ENCODE measurements at regions not wholly inside any gene's neighbourhood (a gene's known extent, or its start where the extent isn't known, plus 50 kb on each side); places are given as distances from the start of the nearest gene placed in this dataset.

DNA sequence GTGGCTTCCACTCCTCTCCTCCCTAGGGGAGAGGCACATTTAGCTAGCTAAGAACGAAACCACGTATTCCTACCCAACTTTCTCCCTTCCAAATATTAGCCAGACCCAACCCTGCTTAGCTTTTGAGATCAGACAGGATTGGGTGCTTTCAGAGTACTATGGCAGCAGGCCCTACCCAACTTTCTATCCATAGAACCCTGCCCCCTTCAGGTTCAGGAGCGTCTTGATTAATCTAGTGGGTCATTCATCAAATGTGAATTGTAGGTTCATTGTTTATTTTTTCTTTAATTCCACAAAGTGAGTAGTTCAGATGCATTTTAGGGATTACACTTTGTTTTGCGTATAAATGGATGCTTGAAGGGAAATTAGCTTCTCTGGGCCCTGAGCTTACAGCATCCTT is 188.3 kb downstream of the MIB1 start:
- H3K4me1 Mint-ChIP-seq = no peaks in the 10 kb centered on the region
- H3K36me3 Mint-ChIP-seq (ENCODE audit: low read depth) = no peaks in the 10 kb centered on the region
- H3K27ac Mint-ChIP-seq = no peak overlapping the region
- POLR2A ChIA-PET = no interaction called here
- H3K9me3 Mint-ChIP-seq = no peaks in the 10 kb centered on the region
- H3K4me3 Mint-ChIP-seq = no peak overlapping the region
- DNase-seq = no peak
- H3K27me3 Mint-ChIP-seq = peaks cover 9% of the 10 kb centered on the region
- CTCF ChIA-PET = no interaction called here

DNA sequence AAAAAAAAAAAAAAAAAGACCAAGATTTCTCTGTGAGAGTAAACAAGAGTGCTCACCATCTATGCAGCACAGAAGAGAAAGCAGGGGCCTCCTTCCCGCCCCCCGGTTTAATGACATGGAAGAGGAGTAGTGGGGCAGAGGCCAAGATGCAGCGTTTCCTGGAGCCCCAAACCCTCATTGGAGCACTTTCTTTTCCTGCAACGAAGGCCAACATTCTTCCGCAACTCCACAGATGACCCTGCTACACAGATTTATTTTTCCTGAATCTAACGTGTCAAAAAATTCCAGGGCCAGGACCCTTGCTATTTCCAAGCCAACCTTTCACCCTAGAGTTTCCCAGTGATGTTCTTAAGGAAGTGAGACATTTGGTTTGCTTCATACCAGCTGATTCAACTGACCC is 189.6 kb downstream of the MIB1 start:
- POLR2A ChIA-PET = no interaction called here
- Mint-ChIP-seq H3K36me3 (ENCODE audit: low read depth) (no peaks in the 10 kb centered on the region), H3K4me3 (no peak overlapping the region), H3K4me1 (no peaks in the 10 kb centered on the region), H3K27me3 (peaks cover 7% of the 10 kb centered on the region), H3K9me3 (no peaks in the 10 kb centered on the region), H3K27ac (no peak overlapping the region)
- no peak for DNase-seq
- CTCF ChIA-PET = no interaction called here

DNA sequence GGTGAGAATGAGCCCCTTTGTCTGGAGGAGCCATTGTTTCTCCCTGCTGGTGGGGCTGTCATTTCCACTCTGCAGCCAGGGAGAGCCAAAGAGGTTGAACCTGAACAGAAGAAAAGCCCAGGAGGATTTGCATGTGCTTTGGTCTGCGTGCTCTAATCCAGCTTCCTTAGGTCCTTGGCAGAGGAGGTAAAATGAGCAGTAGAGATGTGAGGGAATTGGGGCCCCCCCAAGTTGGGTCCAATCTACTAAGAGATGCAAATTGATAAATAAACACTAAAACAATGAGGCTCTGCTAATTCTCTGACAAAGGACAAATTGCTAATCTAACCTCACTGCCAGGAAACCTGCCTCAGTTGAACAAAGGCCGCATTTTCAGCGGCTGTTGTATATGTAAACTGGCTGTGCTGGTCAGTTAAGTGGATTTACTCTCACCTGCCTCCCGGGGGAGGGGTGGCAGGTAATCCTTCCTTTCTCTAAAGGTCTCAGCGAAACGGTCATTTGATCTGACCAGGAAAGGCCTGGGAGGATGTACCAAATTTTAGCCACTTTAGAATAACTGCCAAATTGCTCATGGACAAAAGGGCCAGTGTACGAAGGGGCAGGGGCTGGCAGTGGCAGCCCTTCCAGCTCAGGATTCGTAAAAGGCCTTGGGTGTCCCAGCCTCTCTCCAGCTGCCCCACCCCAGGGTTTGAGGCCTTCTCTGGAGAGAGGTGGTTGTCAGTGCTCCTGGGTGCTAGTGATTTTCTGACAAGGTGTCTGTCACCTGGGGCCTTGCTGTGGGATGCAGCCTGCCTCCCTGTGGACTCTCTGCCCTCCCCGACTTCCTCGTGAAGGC is 193.6 kb downstream of the MIB1 start:
- Mint-ChIP-seq H3K27ac (no peak overlapping the region), H3K36me3 (ENCODE audit: low read depth) (no peaks in the 10 kb centered on the region), H3K4me1 (no peaks in the 10 kb centered on the region), H3K4me3 (no peak overlapping the region), H3K9me3 (no peaks in the 10 kb centered on the region), H3K27me3 (peaks cover 4% of the 10 kb centered on the region)
- ChIA-PET CTCF (no interaction called here), POLR2A (no interaction called here)
- DNase-seq = no peak

DNA sequence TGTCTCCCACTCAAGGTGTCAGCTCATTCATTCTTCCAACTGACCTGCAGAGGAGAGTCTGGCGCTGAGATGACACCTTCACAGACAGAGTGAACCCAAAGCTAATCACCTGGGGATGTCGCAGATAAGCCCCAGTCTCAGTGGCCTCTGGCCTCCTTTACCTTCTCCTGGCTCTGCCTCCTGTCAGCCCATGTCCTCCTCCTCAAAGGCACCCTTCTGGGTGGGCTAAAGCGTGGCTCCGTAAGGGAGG is 194.1 kb downstream of the MIB1 start:
- H3K4me3 Mint-ChIP-seq = no peak overlapping the region
- H3K27me3 Mint-ChIP-seq = peaks cover 6% of the 10 kb centered on the region
- H3K4me1 Mint-ChIP-seq = no peaks in the 10 kb centered on the region
- DNase-seq = no peak
- POLR2A ChIA-PET = no interaction called here
- H3K36me3 Mint-ChIP-seq (ENCODE audit: low read depth) = no peaks in the 10 kb centered on the region
- H3K9me3 Mint-ChIP-seq = no peaks in the 10 kb centered on the region
- CTCF ChIA-PET = no interaction called here
- H3K27ac Mint-ChIP-seq = no peak overlapping the region

DNA sequence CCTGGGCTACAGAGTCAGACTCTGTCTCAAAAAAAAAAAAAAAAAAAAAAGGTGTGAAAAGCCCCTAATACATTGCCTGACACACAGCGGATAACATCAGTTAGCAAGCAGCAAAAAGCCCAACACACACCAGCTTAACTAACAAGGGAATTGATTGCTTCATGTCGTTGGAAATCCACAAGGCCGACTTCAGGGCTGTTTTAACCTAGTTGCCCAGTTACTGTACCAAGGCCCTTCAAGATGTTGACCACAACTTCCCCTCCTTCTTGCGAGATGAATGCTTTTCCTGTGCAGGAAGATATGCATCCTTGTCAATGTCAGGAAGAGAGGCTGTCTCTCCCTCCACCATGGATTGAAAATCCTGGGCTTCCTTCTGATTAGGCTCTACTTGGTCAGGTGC is 202.9 kb downstream of the MIB1 start:
- no peaks in the 10 kb centered on the region for H3K9me3 Mint-ChIP-seq
- no peaks in the 10 kb centered on the region for H3K4me1 Mint-ChIP-seq
- CTCF ChIA-PET = no interaction called here
- H3K36me3 Mint-ChIP-seq (ENCODE audit: low read depth) = no peaks in the 10 kb centered on the region
- H3K4me3 Mint-ChIP-seq = no peak overlapping the region
- POLR2A ChIA-PET = no interaction called here
- H3K27ac Mint-ChIP-seq = no peak overlapping the region
- no peak for DNase-seq
- H3K27me3 Mint-ChIP-seq = peaks cover 3% of the 10 kb centered on the region

DNA sequence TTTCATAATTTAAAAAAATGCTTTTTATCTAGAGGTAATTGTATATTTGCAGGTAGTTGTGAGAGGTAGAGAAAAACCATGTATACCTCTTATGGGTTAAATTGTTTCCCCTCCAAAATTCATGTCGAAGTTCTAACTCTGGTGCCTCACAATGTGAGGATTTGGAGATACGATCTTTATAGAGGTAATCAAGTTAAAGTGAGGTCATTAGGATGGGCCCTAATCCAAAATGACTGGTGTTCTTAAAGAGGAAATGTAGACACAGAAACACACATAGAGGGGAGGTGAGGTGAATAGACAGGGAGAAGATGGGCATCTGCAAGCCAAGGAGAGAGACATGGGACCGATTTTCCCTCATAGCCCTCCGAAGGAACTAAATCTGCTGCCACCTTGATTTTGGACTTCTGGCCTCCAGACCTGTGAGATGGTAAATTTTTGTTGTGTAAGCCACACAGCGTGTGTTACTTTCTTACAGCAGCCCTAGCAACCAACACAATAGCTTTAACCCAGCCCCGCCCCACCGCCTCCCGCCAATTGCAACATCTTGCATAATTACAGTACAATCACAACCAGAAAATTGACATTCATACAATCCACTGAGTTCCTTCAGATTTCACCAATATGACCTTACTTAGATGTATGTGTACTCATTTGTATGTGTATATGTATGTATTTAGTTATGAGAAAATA is 208.9 kb downstream of the MIB1 start:
- H3K9me3 Mint-ChIP-seq = no peaks in the 10 kb centered on the region
- no peak overlapping the region for H3K27ac Mint-ChIP-seq
- ChIA-PET POLR2A (no interaction called here), CTCF (no interaction called here)
- peaks cover 11% of the 10 kb centered on the region for H3K27me3 Mint-ChIP-seq
- no peak overlapping the region for H3K4me3 Mint-ChIP-seq
- H3K36me3 Mint-ChIP-seq (ENCODE audit: low read depth) = no peaks in the 10 kb centered on the region
- no peak for DNase-seq
- no peaks in the 10 kb centered on the region for H3K4me1 Mint-ChIP-seq

DNA sequence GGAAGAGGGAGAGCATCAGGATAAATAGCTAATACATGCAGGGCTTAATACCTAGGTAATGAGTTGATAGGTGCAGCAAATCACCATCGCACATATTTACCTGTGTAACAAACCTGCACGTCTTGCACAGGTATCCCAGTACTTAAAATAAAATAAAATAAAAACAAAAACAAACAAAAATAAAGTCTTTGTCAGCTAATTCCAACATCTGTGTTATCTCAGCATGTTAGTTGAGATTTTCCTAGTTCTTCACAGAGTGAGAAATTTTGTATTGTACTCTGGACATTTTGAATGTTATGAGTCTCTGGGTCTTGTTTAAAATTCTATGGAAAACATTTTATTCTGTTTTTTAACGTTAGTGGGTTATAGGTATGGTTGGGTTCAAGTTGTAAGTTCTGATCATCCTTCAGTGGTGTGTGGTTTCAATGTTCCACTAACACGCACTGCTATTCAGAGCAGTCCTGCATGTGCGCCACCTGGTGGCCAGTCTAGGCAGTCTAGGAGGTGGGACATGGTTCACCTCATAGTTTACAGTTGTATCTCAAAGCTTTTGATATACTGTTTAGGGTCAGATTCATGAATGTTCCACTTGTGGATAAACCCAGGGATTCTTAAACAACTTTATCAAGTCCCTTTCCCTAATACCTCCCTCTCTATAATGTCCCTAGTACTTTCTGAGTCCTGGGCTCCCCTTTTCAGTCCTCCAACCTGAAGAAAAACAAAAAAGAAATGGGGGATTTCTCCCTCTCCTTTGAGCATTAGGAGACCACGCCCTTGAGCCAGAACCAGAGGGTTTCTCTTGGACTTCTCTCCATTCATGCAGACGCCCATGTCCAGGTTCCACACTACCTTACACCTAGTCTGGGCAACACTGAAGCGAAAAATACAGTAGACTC is 213.4 kb upstream of the GATA6 start:
- ChIA-PET POLR2A (no interaction called here), CTCF (interaction anchor here (0.5 to 2.1 kb wide), 5 partner anchors 324 to 761 kb away, joined by 3 to 13 read pairs (median 5); no protein-coding TSS in a partner anchor)
- Mint-ChIP-seq H3K4me1 (no peaks in the 10 kb centered on the region), H3K9me3 (no peaks in the 10 kb centered on the region), H3K36me3 (ENCODE audit: low read depth) (no peaks in the 10 kb centered on the region), H3K4me3 (no peak overlapping the region), H3K27ac (no peak overlapping the region), H3K27me3 (peaks cover 28% of the 10 kb centered on the region)
- DNase-seq = peak; percentile 79

DNA sequence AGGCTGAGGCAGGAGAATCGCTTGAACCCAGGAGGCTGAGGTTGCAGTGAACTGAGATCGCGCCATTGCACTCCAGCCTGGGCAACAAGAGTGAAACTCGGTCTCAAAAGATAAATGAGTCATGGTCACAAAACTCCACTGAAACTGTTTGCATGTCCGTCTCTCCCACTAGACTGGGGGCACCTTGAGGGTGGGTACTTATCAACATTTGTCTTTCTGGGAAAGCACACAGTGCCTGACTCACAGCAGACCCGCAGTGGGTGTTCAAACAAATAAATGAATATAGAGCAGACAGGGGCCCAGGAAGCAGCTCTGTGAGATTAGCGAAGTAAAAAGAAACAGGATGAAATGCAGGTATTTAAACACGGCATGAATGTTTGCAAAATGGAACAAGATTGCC is 211.1 kb upstream of the GATA6 start:
- no peak overlapping the region for H3K27ac Mint-ChIP-seq
- no peaks in the 10 kb centered on the region for H3K4me1 Mint-ChIP-seq
- H3K27me3 Mint-ChIP-seq = peaks cover 20% of the 10 kb centered on the region
- ChIA-PET CTCF (interaction anchor here (1.7 kb wide), 1 partner anchor 469 kb away, joined by 3 read pairs; no protein-coding TSS in a partner anchor), POLR2A (no interaction called here)
- no peak for DNase-seq
- no peak overlapping the region for H3K4me3 Mint-ChIP-seq
- no peaks in the 10 kb centered on the region for H3K36me3 Mint-ChIP-seq (ENCODE audit: low read depth)
- no peaks in the 10 kb centered on the region for H3K9me3 Mint-ChIP-seq

DNA sequence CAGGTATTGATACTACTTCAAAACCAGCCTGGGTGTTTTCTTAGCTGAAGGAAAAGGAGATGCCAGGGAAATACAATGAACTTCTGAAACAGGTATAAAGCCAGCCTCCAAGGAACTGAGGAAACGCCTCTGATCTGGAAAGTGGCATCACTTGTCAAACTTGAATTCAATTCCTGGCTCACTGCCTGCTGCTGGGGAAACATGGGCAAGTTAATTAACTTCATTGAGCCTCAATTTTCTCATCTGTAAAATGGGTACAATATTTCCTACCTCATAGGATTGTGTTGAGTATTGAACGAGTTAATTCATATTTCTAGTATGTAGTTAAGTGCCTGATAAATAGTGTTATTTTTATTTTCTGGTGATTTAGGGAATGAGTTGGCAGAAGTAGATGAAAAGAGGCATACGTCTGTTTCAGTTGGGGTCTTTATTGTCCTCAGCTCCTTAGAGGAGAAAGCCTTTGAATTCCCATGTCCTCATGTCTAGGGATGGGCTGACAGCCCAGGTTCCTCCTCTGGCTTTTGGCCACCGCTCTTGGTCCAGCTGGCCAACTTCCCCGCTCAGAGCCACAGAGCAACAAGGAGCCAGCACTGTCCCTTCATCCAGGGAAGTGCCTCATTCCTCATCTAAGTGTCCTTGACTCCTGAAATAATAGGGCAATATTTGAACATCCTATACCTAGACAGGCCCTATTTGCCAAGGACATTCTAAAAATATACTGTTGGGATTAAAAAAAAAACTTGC is 210.5 kb upstream of the GATA6 start:
- H3K4me3 Mint-ChIP-seq = no peak overlapping the region
- CTCF ChIA-PET = interaction anchor here (1.7 kb wide), 1 partner anchor 470 kb away, joined by 3 read pairs; no protein-coding TSS in a partner anchor
- H3K4me1 Mint-ChIP-seq = no peaks in the 10 kb centered on the region
- DNase-seq = no peak
- H3K36me3 Mint-ChIP-seq (ENCODE audit: low read depth) = no peaks in the 10 kb centered on the region
- H3K27me3 Mint-ChIP-seq = peaks cover 19% of the 10 kb centered on the region
- H3K9me3 Mint-ChIP-seq = no peaks in the 10 kb centered on the region
- POLR2A ChIA-PET = no interaction called here
- H3K27ac Mint-ChIP-seq = no peak overlapping the region

DNA sequence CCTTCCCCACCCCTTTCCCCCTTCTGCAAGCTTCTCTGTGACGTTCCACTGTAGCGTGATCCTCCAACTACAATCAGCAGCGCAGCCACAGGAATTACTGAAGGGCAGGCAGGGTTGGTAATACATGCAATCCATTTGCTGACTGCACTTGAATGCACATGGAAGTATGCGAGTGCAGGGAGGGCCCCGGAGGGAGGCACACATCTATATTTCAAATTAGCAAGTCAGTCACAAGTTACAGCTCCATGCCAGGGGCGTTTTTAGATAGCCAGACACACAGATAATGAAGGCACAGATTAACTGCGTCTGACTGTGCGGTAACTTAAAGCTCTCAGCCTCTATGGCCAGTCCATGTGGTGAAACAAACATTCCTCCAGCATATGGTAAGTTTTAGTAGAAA is 209.2 kb upstream of the GATA6 start:
- Mint-ChIP-seq H3K4me1 (no peaks in the 10 kb centered on the region), H3K9me3 (no peaks in the 10 kb centered on the region), H3K4me3 (no peak overlapping the region), H3K36me3 (ENCODE audit: low read depth) (no peaks in the 10 kb centered on the region), H3K27ac (no peak overlapping the region), H3K27me3 (peaks cover 14% of the 10 kb centered on the region)
- DNase-seq = no peak
- ChIA-PET POLR2A (no interaction called here), CTCF (no interaction called here)

DNA sequence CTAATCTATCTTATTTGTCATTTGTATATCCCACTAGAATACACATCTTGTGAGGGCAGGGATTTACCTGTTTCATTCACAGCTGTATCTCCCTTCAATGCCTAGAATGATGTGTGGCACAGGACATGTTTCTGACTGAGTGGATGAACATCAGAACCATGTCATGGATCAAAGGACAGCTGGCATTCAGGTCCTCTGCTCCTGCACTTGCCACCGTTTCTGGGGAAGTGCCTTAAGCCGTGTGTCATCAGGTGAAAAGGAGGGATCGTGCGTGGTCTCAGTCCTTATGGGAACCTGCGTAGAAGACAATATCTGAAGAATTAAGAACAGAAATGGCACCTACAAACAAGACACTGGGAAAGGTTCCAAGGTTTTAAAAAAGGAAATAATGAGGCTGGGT is 206.1 kb upstream of the GATA6 start:
- no peaks in the 10 kb centered on the region for H3K36me3 Mint-ChIP-seq (ENCODE audit: low read depth)
- CTCF ChIA-PET = no interaction called here
- POLR2A ChIA-PET = no interaction called here

DNA sequence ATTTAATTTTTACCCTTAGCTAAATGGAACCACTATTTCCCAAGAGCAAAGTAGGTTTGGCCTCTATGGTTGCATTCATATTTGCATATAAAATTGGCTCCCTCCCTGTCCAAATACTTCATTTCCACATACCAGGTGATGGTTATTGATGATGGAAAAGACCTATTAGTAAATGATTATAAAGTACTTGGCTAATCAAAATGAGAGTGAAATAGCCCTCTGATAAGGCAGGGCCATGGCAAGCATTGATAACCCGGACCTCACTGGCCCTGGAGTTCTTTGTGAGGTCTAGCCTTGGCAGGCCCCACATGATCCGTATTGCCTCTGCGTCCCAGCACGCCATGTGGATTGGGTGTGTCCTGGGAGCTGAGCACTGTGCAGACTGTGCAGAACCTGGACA is 201.1 kb upstream of the GATA6 start:
- no peak overlapping the region for H3K4me3 Mint-ChIP-seq
- CTCF ChIA-PET = no interaction called here
- no peaks in the 10 kb centered on the region for H3K36me3 Mint-ChIP-seq (ENCODE audit: low read depth)
- no peaks in the 10 kb centered on the region for H3K4me1 Mint-ChIP-seq
- no peaks in the 10 kb centered on the region for H3K9me3 Mint-ChIP-seq
- POLR2A ChIA-PET = no interaction called here
- no peak for DNase-seq
- H3K27me3 Mint-ChIP-seq = peaks cover 4% of the 10 kb centered on the region
- H3K27ac Mint-ChIP-seq = no peak overlapping the region

More for the DNA sequence above, 206.1 kb upstream of the GATA6 start:
- Mint-ChIP-seq H3K4me3 (no peak overlapping the region), H3K27ac (no peak overlapping the region), H3K4me1 (no peaks in the 10 kb centered on the region), H3K9me3 (no peaks in the 10 kb centered on the region), H3K27me3 (peaks cover 4% of the 10 kb centered on the region)
- no peak for DNase-seq

DNA sequence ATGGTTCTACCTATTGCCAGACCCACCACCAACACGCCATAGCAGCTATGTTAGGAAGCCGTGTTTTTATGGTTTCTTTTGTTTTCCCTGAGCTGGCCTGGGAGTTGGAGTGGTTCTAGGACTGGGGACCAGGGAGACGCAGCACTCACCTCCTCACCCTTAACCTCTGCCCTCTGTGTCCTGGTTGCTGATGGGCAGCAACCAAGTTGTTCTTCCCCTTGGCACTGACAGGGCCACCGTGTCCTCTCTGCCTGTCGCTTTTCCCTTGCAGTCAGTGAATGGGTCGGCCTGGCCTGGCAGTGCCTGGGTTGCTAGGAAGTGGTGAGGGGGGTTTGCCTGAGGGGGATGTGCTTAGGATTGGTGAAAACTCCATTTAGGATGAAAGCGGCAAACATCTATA is 197.1 kb upstream of the GATA6 start:
- CTCF ChIA-PET = no interaction called here
- Mint-ChIP-seq H3K36me3 (ENCODE audit: low read depth) (no peaks in the 10 kb centered on the region), H3K9me3 (no peaks in the 10 kb centered on the region)

More for the DNA sequence above, 197.1 kb upstream of the GATA6 start:
- H3K27me3 Mint-ChIP-seq = peaks cover 4% of the 10 kb centered on the region
- no peak for DNase-seq
- no peak overlapping the region for H3K27ac Mint-ChIP-seq
- POLR2A ChIA-PET = no interaction called here
- H3K4me1 Mint-ChIP-seq = no peaks in the 10 kb centered on the region
- H3K4me3 Mint-ChIP-seq = no peak overlapping the region

Measured in activated CD4-positive, alpha-beta memory T cell treated with anti-CD3 and anti-CD28 coated beads, Interleukin-2, amount 10 ng/mL, durations not matched to agents 7 days and 5 days (primary cell).